ENCODE measurements at regions not wholly inside any gene's neighbourhood (a gene's known extent, or its start where the extent isn't known, plus 50 kb on each side); places are given as distances from the start of the nearest gene placed in this dataset.
"Not testable (repeated sequence)": the region's sequence is repeated elsewhere in the genome, so short reads cannot be mapped to it uniquely, and the experiment has no call there.

DNA sequence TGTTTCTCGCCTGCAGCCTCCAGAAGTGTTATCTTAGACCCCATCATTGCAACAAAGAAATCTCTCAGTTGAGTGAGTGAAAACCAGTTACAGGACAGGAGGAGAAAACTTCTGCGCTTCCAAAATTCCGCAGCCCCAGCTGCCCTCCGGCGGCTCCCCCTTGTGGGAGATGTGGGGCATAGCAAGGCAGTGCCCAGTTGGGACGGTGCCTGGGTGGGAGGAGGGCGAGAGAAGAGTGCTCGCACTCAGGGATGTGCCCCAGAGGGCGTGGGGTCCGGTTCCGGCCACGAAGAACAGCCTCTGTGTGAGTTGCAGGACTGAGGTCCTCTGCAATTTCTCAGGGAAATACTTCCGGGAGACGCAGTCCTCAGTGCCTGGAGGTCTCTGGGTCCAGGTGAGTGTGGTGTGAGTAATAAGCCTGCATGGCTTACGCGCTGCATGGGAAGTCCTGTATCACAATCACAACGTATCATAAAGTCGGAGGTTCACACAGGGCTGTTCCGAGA is 87.0 kb upstream of the BLID start:
- TF ChIP-seq JUND (IDR thresholded peaks at IDR 0.05; ENCODE audit: low read depth) = no peak
- in situ Hi-C loops (cut with HindIII; ENCODE audit: low pct_unique_long_range_greater_than_20kb, low sequenced_read_pairs) = no loop called here
- DNase-seq (ENCODE audit: low read depth in 1 of 2, low spot score in 1 of 2) = peak; percentile 73 to 76

DNA sequence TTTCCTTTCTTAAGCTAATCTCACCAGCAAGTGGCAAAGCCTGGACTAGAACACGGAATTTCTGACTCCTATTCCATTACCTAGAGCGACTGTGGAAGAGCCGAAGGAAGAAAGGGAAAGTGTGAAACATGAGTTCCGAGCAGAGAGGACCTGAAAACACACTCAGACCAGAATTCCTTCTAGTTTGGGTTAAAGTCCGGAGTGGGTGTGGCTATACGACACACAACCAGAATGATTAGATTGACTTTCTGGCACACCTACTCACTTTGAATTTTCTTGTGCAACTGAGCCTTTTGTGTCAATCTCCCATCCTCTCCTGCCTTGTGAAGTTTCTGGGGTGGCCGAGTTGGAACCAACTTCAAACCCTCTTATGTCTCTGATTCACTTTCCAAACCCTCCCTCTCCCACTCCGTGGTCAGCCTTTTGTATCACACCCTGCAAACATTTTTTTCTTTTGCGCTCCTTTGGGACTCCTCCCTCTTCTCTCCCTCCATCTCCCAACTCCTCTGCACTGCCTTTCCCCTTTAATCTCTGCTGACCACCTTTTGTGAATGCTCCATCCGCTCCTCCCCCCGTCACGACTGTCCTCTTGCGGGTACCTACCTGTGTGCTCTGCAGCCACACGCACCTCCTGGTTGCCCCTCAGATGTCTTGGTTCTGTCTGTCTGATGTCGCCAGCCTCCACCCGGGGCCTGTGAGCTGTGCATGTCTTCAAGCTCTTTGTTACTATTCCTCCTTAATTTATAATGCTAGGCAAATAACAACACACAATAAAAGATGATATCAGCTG is 86.3 kb upstream of the BLID start:
- no peak for TF ChIP-seq JUND (IDR thresholded peaks at IDR 0.05; ENCODE audit: low read depth)
- in situ Hi-C loops (cut with HindIII; ENCODE audit: low pct_unique_long_range_greater_than_20kb, low sequenced_read_pairs) = no loop called here
- DNase-seq (ENCODE audit: low read depth in 1 of 2, low spot score in 1 of 2) = no peak

GRCh38 chr11:122201106-122201505 is 85.1 kb upstream of the BLID start:
- in situ Hi-C loops (cut with HindIII; ENCODE audit: low pct_unique_long_range_greater_than_20kb, low sequenced_read_pairs) = no loop called here
- TF ChIP-seq JUND (IDR thresholded peaks at IDR 0.05; ENCODE audit: low read depth) = no peak
- DNase-seq (ENCODE audit: low read depth in 1 of 2, low spot score in 1 of 2) = no peak

DNA sequence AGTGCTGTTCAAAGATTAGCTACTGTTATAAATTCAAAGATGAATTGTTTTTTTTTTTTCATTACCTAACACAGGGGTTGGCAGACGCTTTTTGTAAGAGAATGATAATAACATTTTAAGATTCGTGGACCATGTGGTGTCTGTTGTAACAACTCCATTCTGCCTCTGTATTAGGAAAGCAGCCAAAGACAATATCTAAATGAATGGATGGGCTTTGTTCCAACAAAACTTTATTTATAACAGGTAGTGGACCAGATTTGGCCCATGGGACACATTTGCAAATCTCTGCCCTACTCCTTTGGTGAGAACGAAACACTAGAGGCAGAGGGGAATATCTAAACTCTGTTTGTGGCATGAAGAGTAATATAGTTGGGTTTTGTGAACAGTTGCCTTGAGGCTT is 83.6 kb upstream of the BLID start:
- TF ChIP-seq JUND (IDR thresholded peaks at IDR 0.05; ENCODE audit: low read depth) = no peak
- in situ Hi-C loops (cut with HindIII; ENCODE audit: low pct_unique_long_range_greater_than_20kb, low sequenced_read_pairs) = no loop called here
- DNase-seq (ENCODE audit: low read depth in 1 of 2, low spot score in 1 of 2) = no peak

GRCh38 chr11:122198291-122198983 is 82.4 kb upstream of the BLID start:
- DNase-seq (ENCODE audit: low read depth in 1 of 2, low spot score in 1 of 2) = no peak
- no peak for TF ChIP-seq JUND (IDR thresholded peaks at IDR 0.05; ENCODE audit: low read depth)
- in situ Hi-C loops (cut with HindIII; ENCODE audit: low pct_unique_long_range_greater_than_20kb, low sequenced_read_pairs) = no loop called here

GRCh38 chr11:122197066-122197987 is 81.3 kb upstream of the BLID start:
- in situ Hi-C loops (cut with HindIII; ENCODE audit: low pct_unique_long_range_greater_than_20kb, low sequenced_read_pairs) = no loop called here
- no peak for TF ChIP-seq JUND (IDR thresholded peaks at IDR 0.05; ENCODE audit: low read depth)
- no peak for DNase-seq (ENCODE audit: low read depth in 1 of 2, low spot score in 1 of 2)

- no peak for TF ChIP-seq JUND (IDR thresholded peaks at IDR 0.05; ENCODE audit: low read depth)
- in situ Hi-C loops (cut with HindIII; ENCODE audit: low pct_unique_long_range_greater_than_20kb, low sequenced_read_pairs) = no loop called here
- no peak for DNase-seq (ENCODE audit: low read depth in 1 of 2, low spot score in 1 of 2)
Measured at GRCh38 chr11:122195790-122196189, 79.8 kb upstream of the BLID start.

- in situ Hi-C loops (cut with HindIII; ENCODE audit: low pct_unique_long_range_greater_than_20kb, low sequenced_read_pairs); DNase-seq (ENCODE audit: low read depth in 1 of 2, low spot score in 1 of 2): not testable (repeated sequence)
Measured at GRCh38 chr11:122193881-122194480, 78.0 kb upstream of the BLID start.

GRCh38 chr11:122193457-122193856 is 77.4 kb upstream of the BLID start:
- TF ChIP-seq JUND (IDR thresholded peaks at IDR 0.05; ENCODE audit: low read depth) = no peak
- in situ Hi-C loops (cut with HindIII; ENCODE audit: low pct_unique_long_range_greater_than_20kb, low sequenced_read_pairs) = no loop called here
- DNase-seq (ENCODE audit: low read depth in 1 of 2, low spot score in 1 of 2) = no peak

- DNase-seq (ENCODE audit: low read depth in 1 of 2, low spot score in 1 of 2) = no peak
- in situ Hi-C loops (cut with HindIII; ENCODE audit: low pct_unique_long_range_greater_than_20kb, low sequenced_read_pairs) = no loop called here
- TF ChIP-seq JUND (IDR thresholded peaks at IDR 0.05; ENCODE audit: low read depth) = no peak
Measured at GRCh38 chr11:122192634-122193255, 76.7 kb upstream of the BLID start.

DNA sequence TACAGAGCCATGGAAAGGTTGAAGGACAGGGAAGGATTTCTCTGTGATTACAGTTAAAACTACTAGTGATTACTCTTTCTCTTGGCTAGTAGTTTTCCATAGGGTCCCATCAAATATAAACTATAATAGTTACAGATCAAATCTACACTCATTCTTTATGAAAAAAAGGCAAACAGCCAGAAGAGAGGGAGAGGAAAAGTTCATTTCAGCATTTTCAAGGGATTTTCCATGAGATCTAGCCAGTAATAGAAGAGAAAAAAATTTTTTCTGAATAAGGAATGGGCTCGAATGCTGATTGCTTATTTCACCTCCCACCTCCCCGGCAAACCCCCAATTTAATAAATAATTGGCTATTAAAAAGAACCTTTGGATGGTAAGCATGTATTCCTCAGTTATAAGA is 74.8 kb upstream of the BLID start:
- DNase-seq (ENCODE audit: low read depth in 1 of 2, low spot score in 1 of 2) = no peak
- in situ Hi-C loops (cut with HindIII; ENCODE audit: low pct_unique_long_range_greater_than_20kb, low sequenced_read_pairs) = no loop called here
- TF ChIP-seq JUND (IDR thresholded peaks at IDR 0.05; ENCODE audit: low read depth) = no peak

DNA sequence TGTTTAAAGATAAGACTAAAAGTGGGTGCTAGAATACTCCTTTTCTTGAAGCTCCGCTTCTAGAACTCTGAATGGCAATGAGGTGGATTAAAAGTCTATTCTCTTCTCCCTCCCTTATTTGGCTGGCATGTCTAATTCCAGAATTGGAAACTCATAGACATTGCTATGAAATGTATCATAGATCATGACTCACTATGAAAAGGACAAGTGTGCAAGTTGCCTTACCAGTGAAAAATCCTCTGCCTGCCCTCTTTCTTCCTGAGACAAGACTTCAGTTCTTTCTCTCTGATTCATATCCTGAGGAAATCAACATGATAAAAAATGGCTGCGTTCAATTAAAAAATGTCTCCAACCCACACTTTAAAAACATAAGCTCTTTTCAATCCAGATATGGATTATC is 73.2 kb upstream of the BLID start:
- no peak for DNase-seq (ENCODE audit: low read depth in 1 of 2, low spot score in 1 of 2)
- in situ Hi-C loops (cut with HindIII; ENCODE audit: low pct_unique_long_range_greater_than_20kb, low sequenced_read_pairs) = no loop called here
- TF ChIP-seq JUND (IDR thresholded peaks at IDR 0.05; ENCODE audit: low read depth) = no peak
